OCI-LY7 (cell line): ENCODE measurements at regions not wholly inside any gene's neighbourhood (a gene's known extent, or its start where the extent isn't known, plus 50 kb on each side); places are given as distances from the start of the nearest gene placed in this dataset.

Source experiments
- EZH2phosphoT487 ChIP-seq: fragments of 200-600 bp; sonication (generic); IDR thresholded peaks from 2 replicates; pipeline ENCODE4 v1.6.1; 2018; ENCODE audit warnings: low read depth, borderline replicate concordance, mild to moderate bottlenecking, mixed run types, antibody characterized with exemption, low read length, moderate library complexity, mixed read lengths
- TF ChIP-seq, protein P1 (sequence below): fragments of 200-600 bp; sonication (generic); conservative IDR thresholded peaks from 2 replicates; pipeline ENCODE4 v1.5.1; 2014; ENCODE audit warnings: mild to moderate bottlenecking, antibody characterized with exemption, low read length, moderate library complexity, mixed read lengths

GRCh38 chr5:17918373-17919104 lies 284.3 kb downstream of the TAF11L14 start:
- TF ChIP-seq, protein P1, sequence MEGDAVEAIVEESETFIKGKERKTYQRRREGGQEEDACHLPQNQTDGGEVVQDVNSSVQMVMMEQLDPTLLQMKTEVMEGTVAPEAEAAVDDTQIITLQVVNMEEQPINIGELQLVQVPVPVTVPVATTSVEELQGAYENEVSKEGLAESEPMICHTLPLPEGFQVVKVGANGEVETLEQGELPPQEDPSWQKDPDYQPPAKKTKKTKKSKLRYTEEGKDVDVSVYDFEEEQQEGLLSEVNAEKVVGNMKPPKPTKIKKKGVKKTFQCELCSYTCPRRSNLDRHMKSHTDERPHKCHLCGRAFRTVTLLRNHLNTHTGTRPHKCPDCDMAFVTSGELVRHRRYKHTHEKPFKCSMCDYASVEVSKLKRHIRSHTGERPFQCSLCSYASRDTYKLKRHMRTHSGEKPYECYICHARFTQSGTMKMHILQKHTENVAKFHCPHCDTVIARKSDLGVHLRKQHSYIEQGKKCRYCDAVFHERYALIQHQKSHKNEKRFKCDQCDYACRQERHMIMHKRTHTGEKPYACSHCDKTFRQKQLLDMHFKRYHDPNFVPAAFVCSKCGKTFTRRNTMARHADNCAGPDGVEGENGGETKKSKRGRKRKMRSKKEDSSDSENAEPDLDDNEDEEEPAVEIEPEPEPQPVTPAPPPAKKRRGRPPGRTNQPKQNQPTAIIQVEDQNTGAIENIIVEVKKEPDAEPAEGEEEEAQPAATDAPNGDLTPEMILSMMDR, result no peak
- no peak for TF ChIP-seq EZH2phosphoT487
